H1 (cell line): ENCODE measurements at regions not wholly inside any gene's neighbourhood (a gene's known extent, or its start where the extent isn't known, plus 50 kb on each side); places are given as distances from the start of the nearest gene placed in this dataset.

ENCODE experiments used
- CTCF ChIA-PET: fragments of 300-600 bp; sonication (Branson Sonifier 250); formaldehyde crosslinking; loops from one replicate; lab custom pipeline; 2021; ENCODE audit not compliant: partially characterized antibody; lab: Charles Lee
- POLR2A ChIA-PET: fragments of 300-600 bp; sonication (Branson Sonifier 250); formaldehyde crosslinking; loops from one replicate; lab custom pipeline; 2021; ENCODE audit warnings: inconsistent platforms; ENCODE audit not compliant: partially characterized antibody; lab: Charles Lee
- DNase-seq, 2 experiments: peaks; one replicate each; pipeline versions ENCODE4 v3.0.0 to v3.0.0-alpha.2; 2010 to 2022; ENCODE audit warnings: low spot score in 2 of 2, low read depth in 1 of 2, mixed read lengths in 1 of 2
- FAIRE-seq: peaks from 2 replicates; lab custom pipeline; 2011; peaks lifted over from hg19 to GRCh38; lab: Jason Lieb, UNC
- H2AFZ ChIP-seq: 2 replicates; pipeline ENCODE4 v1.8.1; 2012; ENCODE audit warnings: low read length, inconsistent platforms
- H2AK5ac ChIP-seq: 2 replicates; pipeline ENCODE4 v1.6.1; 2013; ENCODE audit warnings: low read depth, low read length
- H2BK120ac ChIP-seq: replicated peaks from 2 replicates; pipeline ENCODE3; 2013; ENCODE audit warnings: low read depth, low read length, inconsistent platforms
- H2BK12ac ChIP-seq: 2 replicates; pipeline ENCODE4 v1.6.1; 2013; ENCODE audit warnings: low read depth, low read length
- H2BK15ac ChIP-seq: 2 replicates; pipeline ENCODE4 v1.6.1; 2013; ENCODE audit warnings: low read length
- H2BK20ac ChIP-seq: 2 replicates; pipeline ENCODE4 v1.6.1; 2013; ENCODE audit warnings: low read length
- H2BK5ac ChIP-seq: 2 replicates; pipeline ENCODE4 v1.6.1; 2013; ENCODE audit warnings: low read depth, low read length
- H3K14ac ChIP-seq: 2 replicates; pipeline ENCODE4 v1.6.1; 2013; ENCODE audit warnings: inconsistent platforms; ENCODE audit not compliant: insufficient read length
- H3K18ac ChIP-seq: 2 replicates; pipeline ENCODE4 v1.6.1; 2013; ENCODE audit warnings: low read length; ENCODE audit errors: extremely low read depth
- H3K23ac ChIP-seq: 2 replicates; pipeline ENCODE4 v1.6.1; 2013; ENCODE audit warnings: inconsistent platforms; ENCODE audit not compliant: insufficient read length
- H3K23me2 ChIP-seq: 2 replicates; pipeline ENCODE4 v1.6.1; 2013; ENCODE audit warnings: low read depth, low read length
- H3K27ac ChIP-seq: 2 replicates; pipeline ENCODE4 v1.6.1; 2011; ENCODE audit warnings: low read depth, low read length, inconsistent platforms
- H3K27me3 ChIP-seq, 4 experiments: replicated peaks in 1 of 4; 1 replicate in 1 of 4; 2 replicates in 3 of 4; pipeline versions ENCODE4 v1.6.1 to v1.8.1; 2011 to 2013; ENCODE audit warnings: low read length in 3 of 4, mild to moderate bottlenecking in 3 of 4, inconsistent platforms in 2 of 4, mixed read lengths in 2 of 4, moderate library complexity in 1 of 4; ENCODE audit not compliant: control insufficient read depth in 3 of 4, insufficient read depth in 3 of 4; ENCODE audit errors: extremely low read depth in 1 of 4
- H3K36me3 ChIP-seq, 4 experiments: 2 replicates each; pipeline versions ENCODE4 v1.6.1 to v1.8.1; 2011 to 2013; ENCODE audit warnings: mild to moderate bottlenecking in 4 of 4, low read length in 3 of 4, moderate library complexity in 2 of 4, control low read depth in 1 of 4, inconsistent platforms in 1 of 4; ENCODE audit not compliant: insufficient read depth in 4 of 4, control insufficient read depth in 2 of 4
- H3K4ac ChIP-seq: replicated peaks from 2 replicates; pipeline ENCODE3; 2013; ENCODE audit warnings: low read length, low read depth, mixed read lengths, inconsistent platforms; ENCODE audit not compliant: insufficient read length
- H3K4me1 ChIP-seq, 4 experiments: replicated peaks in 1 of 4; 1 replicate in 1 of 4; 2 replicates in 3 of 4; pipeline versions ENCODE4 v1.6.1 to v1.8.1; 2011 to 2013; ENCODE audit warnings: low read length in 3 of 4, inconsistent platforms in 2 of 4, mixed read lengths in 1 of 4; ENCODE audit not compliant: insufficient read depth in 4 of 4, control insufficient read depth in 3 of 4
- H3K4me2 ChIP-seq, 2 experiments: 2 replicates each; pipeline versions ENCODE4 v1.6.1 to v1.8.1; 2011 to 2013; ENCODE audit warnings: low read depth in 2 of 2, low read length in 2 of 2, control low read depth in 1 of 2, inconsistent platforms in 1 of 2, mild to moderate bottlenecking in 1 of 2; ENCODE audit not compliant: insufficient read depth in 1 of 2
- H3K4me3 ChIP-seq, 4 experiments: fragments of 200-600, 300-600 bp in 1 of 4; sonication (generic), shearing (Covaris generic), sonication (Bioruptor Twin) in 1 of 4; 2 replicates each; pipeline versions ENCODE4 v1.5.1 to v1.8.1; 2011 to 2016; ENCODE audit warnings: low read length in 4 of 4, low read depth in 3 of 4, control low read depth in 2 of 4, inconsistent platforms in 2 of 4, mild to moderate bottlenecking in 2 of 4, mixed read lengths in 1 of 4, moderate library complexity in 1 of 4; ENCODE audit not compliant: insufficient read depth in 2 of 4; ENCODE audit errors: extremely low read depth in 1 of 4
- H3K56ac ChIP-seq: replicated peaks from 2 replicates; pipeline ENCODE3; 2013; ENCODE audit warnings: low read depth, mild to moderate bottlenecking, mixed read lengths, low read length, inconsistent platforms; ENCODE audit not compliant: insufficient read length
- H3K79me1 ChIP-seq: 2 replicates; pipeline ENCODE4 v1.6.1; 2013; ENCODE audit warnings: low read depth, low read length, control low read depth
- H3K79me2 ChIP-seq, 2 experiments: 2 replicates each; pipeline versions ENCODE4 v1.6.1 to v1.8.1; 2012 to 2013; ENCODE audit warnings: low read length in 2 of 2, mild to moderate bottlenecking in 2 of 2, inconsistent platforms in 1 of 2; ENCODE audit not compliant: insufficient read depth in 2 of 2, control insufficient read depth in 1 of 2
- H3K9ac ChIP-seq, 4 experiments: replicated peaks in 1 of 4; 1 replicate in 1 of 4; 2 replicates in 3 of 4; pipeline versions ENCODE4 v1.6.1 to v1.8.1; 2011 to 2013; ENCODE audit warnings: low read depth in 3 of 4, low read length in 3 of 4, control low read depth in 2 of 4, mild to moderate bottlenecking in 2 of 4, moderate library complexity in 2 of 4, inconsistent platforms in 1 of 4; ENCODE audit errors: extremely low read depth in 1 of 4
- H3K9me3 ChIP-seq, 2 experiments: 2 replicates each; pipeline versions ENCODE4 v1.6.1 to v1.8.1; 2012 to 2013; ENCODE audit warnings: mild to moderate bottlenecking in 2 of 2, moderate library complexity in 2 of 2, control low read depth in 1 of 2, inconsistent platforms in 1 of 2, low read depth in 1 of 2, low read length in 1 of 2, mixed read lengths in 1 of 2; ENCODE audit not compliant: insufficient read depth in 2 of 2
- H4K20me1 ChIP-seq, 2 experiments: replicated peaks in 1 of 2; 2 replicates each; pipeline versions ENCODE3 to v1.8.1; 2011 to 2013; ENCODE audit warnings: inconsistent platforms in 2 of 2, low read length in 2 of 2, mild to moderate bottlenecking in 1 of 2; ENCODE audit not compliant: insufficient read depth in 2 of 2, control insufficient read depth in 1 of 2
- H4K5ac ChIP-seq: 2 replicates; pipeline ENCODE4 v1.6.1; 2013; ENCODE audit warnings: low read length, low read depth, mixed read lengths, inconsistent platforms; ENCODE audit not compliant: insufficient read length
- H4K8ac ChIP-seq: 2 replicates; pipeline ENCODE4 v1.8.0; 2013; ENCODE audit warnings: mild to moderate bottlenecking, moderate library complexity, low read length, inconsistent platforms; ENCODE audit not compliant: insufficient read depth; ENCODE audit errors: extremely low read depth
- H4K91ac ChIP-seq: replicated peaks from 2 replicates; pipeline ENCODE3; 2013; ENCODE audit warnings: low read length, mixed read lengths, inconsistent platforms; ENCODE audit not compliant: insufficient read length
- CEBPB ChIP-seq: IDR thresholded peaks from 2 replicates; pipeline ENCODE4 v1.6.1; 2012; ENCODE audit warnings: low read depth, low read length
- NRF1 ChIP-seq: IDR thresholded peaks from 2 replicates; pipeline ENCODE4 v1.6.1; 2011; ENCODE audit warnings: mild to moderate bottlenecking, low read depth, low read length, improper control_type of control experiment
- ZNF274 ChIP-seq: IDR thresholded peaks from 2 replicates; pipeline ENCODE4 v1.7.0; 2012; ENCODE audit warnings: low read length, borderline replicate concordance; ENCODE audit errors: extremely low read depth
- TF ChIP-seq, protein P1 (sequence below): IDR thresholded peaks from 2 replicates; pipeline ENCODE4 v1.6.1; 2012; ENCODE audit warnings: low read length, inconsistent platforms

- no peak for TF ChIP-seq CEBPB
- TF ChIP-seq ZNF274, result no peak
- no peak for TF ChIP-seq NRF1
- TF ChIP-seq, protein P1, sequence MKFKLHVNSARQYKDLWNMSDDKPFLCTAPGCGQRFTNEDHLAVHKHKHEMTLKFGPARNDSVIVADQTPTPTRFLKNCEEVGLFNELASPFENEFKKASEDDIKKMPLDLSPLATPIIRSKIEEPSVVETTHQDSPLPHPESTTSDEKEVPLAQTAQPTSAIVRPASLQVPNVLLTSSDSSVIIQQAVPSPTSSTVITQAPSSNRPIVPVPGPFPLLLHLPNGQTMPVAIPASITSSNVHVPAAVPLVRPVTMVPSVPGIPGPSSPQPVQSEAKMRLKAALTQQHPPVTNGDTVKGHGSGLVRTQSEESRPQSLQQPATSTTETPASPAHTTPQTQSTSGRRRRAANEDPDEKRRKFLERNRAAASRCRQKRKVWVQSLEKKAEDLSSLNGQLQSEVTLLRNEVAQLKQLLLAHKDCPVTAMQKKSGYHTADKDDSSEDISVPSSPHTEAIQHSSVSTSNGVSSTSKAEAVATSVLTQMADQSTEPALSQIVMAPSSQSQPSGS, result no peak
- H2BK15ac ChIP-seq, result no peak overlapping the region
- no peak for FAIRE-seq
These were observed 446.7 kb downstream of the SETBP1 start for GRCh38 chr18:45127405-45127804.

More at GRCh38 chr18:45127405-45127804, 446.7 kb downstream of the SETBP1 start:
- no peak overlapping the region for H4K91ac ChIP-seq
- no peaks in the 10 kb centered on the region for H3K79me2 ChIP-seq
- H3K79me1 ChIP-seq, result no peaks in the 10 kb centered on the region
- no peak overlapping the region for H2BK5ac ChIP-seq
- H3K4ac ChIP-seq, result no peak overlapping the region
- no peak for DNase-seq
- H2BK20ac ChIP-seq, result no peak overlapping the region
- no peak overlapping the region for H3K4me3 ChIP-seq
- H4K8ac ChIP-seq, result no peak overlapping the region
- H4K5ac ChIP-seq, result no peak overlapping the region
- no peaks in the 10 kb centered on the region for H3K23me2 ChIP-seq
- H3K36me3 ChIP-seq, result no peaks in the 10 kb centered on the region
- no peak overlapping the region for H3K14ac ChIP-seq
- ChIA-PET CTCF (interaction anchor here (0.7 to 1.2 kb wide), 2 partner anchors 85 to 1071 kb away, joined by 3 read pairs; no protein-coding TSS in a partner anchor), POLR2A (no interaction called here)
- no peaks in the 10 kb centered on the region for H3K4me1 ChIP-seq
- no peaks in the 10 kb centered on the region for H3K9me3 ChIP-seq
- H2BK12ac ChIP-seq, result no peak overlapping the region
- H2BK120ac ChIP-seq, result no peak overlapping the region
- H3K27me3 ChIP-seq, result no peaks in the 10 kb centered on the region
- H3K9ac ChIP-seq, result no peak overlapping the region
- no peak overlapping the region for H3K18ac ChIP-seq
- no peak overlapping the region for H3K23ac ChIP-seq
- no peak overlapping the region for H2AFZ ChIP-seq
- no peak overlapping the region for H3K4me2 ChIP-seq
- no peak overlapping the region for H2AK5ac ChIP-seq
- H3K56ac ChIP-seq, result no peak overlapping the region
- H3K27ac ChIP-seq, result no peak overlapping the region
- H4K20me1 ChIP-seq, result no peaks in the 10 kb centered on the region
